COLO668 (cell line): ENCODE measurements at regions not wholly inside any gene's neighbourhood (a gene's known extent, or its start where the extent isn't known, plus 50 kb on each side); places are given as distances from the start of the nearest gene placed in this dataset.

ENCODE experiments used
- DNase-seq: peaks from one replicate; lab custom pipeline; 2025; ENCODE audit not compliant: unreplicated experiment; lab: John Stamatoyannopoulos, UW

DNA sequence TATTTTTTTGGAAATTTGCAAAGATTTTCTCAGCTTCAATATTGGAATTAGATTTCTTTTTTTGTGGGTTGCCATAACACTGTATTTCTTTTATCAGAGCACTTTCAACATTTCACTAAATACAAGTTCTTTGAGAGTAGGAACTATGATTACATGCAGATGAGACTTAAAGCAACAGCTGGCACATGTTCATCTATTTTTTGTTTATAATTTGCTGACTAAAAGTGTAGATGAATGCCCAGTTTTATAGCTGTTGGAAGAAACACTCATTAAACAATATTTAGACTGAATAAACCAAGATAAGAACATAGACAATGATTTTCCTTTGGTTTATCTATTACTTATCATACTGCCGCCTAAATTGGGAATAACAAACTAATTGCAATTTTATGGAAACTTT lies 803.0 kb upstream of the KLHL1 start:
- no peak for DNase-seq

DNA sequence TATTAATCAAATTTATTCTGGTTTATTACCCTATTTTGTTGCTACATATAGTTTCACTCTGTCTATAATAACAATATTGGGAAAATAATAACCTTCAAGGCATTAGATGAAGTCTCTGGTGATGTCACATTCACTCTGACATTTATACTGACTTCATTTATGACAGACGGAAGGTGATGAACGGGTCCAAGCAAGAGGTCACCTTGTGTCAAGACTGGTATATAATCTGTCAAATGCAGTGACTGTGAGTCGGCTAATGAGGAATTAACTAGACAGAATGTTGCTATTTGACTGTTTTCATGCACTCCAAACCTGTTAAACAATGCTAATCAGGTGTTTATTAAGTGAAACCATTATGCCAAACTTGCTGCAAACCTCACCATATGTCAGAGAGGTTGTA lies 800.5 kb upstream of the KLHL1 start:
- DNase-seq: no peak

DNA sequence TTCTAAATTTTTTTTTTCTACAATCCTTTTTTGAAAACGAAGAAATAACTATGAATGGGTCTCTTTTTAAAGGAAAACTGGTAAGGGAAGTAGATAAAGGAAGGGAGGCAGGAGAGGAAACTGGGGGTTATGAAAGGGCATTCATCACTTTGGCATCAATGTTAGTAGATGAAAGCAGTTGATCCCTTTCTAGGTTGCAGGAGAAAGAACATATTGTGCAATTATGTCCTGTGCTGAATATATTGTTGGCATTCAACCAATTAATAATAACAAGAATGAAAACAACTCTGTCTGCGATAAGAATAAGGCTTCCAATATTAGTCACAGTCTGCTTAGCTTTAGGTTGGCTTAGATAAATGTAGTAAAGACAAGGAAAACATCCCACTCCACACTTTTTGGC lies 796.8 kb upstream of the KLHL1 start:
- no peak for DNase-seq

DNA sequence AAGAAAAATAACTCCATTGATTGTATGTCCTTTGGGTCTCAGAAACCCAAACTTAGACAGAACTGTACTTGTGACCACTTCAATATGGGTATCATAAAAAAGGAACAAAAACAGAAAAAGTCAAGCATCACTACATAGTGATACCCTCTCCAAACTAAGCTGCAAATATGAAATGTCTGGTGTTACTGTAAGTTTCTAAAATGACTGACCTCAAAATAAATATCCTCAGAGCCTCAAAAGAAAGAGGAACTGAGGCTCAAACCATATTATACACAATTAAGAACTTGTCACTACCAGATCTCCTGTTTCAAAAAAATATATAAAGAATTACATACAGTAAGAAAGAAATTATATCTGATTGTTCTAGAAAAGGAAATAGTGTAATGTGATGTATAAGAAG lies 787.9 kb upstream of the KLHL1 start:
- no peak for DNase-seq

DNA sequence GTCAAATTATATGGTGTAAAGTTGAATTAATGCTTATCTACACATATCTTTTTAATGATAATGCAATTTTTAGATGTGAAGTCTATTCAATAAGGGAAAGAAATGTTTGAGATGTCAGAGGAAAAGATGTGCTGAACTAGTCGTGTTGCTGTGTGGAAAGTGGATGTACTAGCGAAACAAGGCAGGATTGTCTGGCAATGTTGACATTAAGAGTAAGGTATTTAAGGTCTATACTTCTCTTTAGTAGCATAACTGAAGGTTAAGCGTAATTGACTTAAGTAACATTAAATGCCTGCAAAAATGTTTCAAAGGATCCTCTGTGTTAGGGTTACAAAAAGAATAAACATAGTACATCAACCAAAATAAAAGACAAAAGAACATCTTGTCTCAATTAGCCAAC lies 787.3 kb upstream of the KLHL1 start:
- DNase-seq: no peak

DNA sequence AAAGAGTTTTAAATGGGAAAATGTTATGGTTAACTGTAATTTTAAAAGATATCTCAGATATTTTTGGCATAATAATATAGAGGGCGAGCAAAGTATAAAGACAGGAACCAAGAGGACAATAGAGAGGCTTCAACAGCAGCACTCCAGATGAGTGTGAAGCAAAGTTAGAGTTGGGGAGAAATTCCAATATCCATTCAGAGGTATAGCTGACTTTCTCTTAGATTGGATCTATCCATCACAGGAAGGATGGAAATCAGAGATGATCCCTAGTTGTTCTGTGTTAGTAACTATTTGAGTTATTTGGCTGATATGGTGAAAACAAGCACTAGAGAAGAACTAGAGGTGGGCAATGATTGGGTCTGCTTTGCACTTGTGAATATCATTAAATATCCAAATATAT lies 786.0 kb upstream of the KLHL1 start:
- no peak for DNase-seq

DNA sequence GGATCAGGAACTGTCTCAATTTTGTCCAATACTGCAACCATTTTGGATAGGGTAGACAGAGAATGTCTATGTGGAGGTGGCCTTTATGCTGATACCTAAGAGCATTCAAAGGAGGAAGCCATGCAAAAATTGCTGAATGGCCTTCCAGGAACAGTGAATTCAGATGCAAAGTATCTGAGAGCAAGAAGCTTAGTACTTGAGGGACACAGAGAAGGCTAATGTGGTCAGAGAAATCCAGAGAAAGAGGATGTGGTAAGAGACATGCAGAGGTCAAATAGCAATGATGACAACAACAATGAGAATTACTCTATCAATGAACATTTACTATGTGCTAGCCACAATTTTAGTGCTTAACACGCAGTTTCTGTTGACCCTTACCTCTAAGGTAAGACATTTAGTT lies 785.6 kb upstream of the KLHL1 start:
- DNase-seq: no peak

DNA sequence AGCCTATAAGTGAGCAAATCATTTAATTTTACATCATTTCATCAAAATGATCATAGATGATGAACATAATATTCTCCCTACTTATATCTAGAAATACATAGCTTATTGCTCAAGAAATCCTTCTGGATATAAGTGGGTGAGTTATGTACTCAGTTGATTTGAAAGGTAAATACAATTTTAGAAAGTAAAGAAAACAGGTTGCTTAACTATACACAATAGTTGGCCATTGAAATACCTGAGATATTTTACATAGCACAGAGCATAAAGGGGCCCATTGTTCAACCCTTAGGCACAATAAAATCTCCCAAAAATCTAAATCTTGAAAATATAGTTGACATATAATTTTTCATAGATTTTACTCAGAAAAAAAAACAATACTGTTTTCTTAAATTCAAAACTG lies 782.0 kb upstream of the KLHL1 start:
- no peak for DNase-seq

DNA sequence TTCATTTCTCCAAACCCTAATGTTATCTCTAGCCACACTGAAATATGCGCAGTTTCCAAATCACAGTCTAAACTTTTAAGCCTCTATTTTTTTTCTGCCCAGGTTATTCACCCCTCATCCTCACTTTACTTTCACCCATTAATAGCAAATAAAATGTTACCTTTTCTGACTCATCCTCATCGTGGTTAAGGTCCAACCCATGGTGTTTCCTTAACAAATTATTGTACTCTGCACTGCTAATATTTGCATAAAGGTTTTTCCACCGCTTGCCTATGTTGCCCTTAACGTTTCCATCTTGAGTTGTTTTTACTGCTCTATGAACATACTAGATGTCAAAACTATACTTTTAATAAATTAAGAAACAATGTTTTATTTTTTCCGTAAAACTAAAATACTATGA lies 780.9 kb upstream of the KLHL1 start:
- DNase-seq: no peak

DNA sequence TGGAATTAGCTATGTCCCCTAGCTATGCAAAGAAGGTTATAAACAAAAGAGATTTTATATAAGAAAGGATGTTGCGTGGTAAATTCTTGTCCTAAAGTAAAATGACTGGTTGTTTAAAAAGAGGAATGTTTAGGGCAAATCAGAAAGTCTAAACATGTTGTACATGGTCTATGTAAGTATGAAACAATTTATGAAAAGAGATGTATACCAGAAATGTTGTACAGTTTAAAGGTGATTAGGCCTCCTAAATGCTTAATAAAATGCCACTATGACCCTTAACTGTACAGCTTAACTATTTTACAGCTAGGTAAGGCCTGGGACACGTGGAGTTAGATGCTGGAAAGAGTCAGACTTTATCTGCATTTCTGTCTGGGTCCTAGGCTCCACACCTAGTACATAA lies 775.9 kb upstream of the KLHL1 start:
- DNase-seq: no peak

DNA sequence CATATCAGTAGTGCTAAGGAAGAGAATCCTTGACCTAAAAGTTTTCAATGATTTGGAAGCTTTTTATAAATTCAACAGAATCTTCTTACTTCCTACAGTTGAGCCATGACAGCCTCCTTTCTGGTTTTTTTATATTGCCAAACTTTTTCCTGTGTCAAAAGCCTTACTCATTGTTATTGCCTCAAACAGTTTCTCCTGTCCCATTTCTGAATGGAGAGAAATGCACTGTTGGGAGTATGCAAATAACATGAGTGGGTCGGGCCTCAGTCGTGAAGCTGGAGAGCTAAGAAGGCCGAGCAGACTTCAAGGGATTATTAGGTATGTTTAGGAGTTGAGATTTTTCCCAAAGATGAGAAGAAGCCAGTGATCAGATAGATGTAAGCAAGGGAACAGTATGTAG lies 766.4 kb upstream of the KLHL1 start:
- DNase-seq: no peak

DNA sequence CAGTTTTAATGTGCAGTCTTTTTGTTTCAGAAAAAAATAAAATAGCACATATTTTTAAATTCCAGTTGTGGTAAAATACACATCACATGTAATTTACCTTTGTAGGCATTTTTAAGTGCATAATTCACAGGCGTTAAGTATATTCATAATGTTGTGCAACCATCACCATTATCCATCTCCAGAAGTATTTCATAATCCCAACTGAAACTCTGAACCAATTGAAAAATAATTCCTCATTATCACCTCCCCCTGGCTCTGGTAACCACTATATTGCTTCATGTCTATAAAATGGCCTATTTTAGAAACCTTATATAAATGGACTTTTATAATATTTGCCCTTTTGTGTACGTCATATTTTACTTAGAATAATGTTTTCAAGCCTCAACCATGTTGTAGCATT lies 756.5 kb upstream of the KLHL1 start:
- DNase-seq: no peak

DNA sequence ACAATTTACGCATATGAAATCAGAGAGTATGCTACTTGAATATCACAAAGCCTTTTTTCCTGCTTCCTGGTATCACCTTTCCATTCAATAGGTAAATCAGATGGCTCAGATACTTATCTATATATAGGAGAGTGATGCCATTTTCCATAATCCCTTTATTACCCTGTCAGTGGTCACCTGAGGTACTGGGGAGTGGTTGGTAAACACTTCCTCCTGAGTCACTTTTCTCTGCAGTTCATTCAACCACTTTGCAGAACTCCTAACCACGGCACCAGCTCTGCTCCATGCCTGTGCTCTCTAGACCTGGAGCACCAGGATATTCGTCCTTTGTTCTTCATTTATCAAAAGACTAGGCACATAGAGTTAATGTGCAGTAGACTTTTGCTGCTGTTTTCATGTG lies 748.5 kb upstream of the KLHL1 start:
- peak; percentile 73 for DNase-seq

DNA sequence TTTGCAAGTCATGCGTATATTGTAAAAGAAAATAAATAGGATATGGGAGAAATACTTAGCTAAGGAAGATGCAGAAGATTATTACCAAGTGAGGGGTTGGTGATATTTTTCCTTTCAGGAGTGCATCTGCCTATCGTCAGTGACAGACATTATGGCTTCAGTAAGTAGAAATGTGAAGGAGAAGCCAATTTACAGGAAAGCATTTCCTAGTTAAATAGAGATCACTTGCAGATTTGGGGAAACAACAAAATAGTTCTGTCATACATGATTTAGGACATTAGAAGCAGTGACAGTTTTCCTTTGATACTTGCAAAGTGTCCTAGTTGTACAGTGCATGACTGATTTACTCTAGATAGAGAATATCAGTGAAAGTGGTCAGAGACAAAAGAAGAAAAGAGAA lies 747.8 kb upstream of the KLHL1 start:
- no peak for DNase-seq

DNA sequence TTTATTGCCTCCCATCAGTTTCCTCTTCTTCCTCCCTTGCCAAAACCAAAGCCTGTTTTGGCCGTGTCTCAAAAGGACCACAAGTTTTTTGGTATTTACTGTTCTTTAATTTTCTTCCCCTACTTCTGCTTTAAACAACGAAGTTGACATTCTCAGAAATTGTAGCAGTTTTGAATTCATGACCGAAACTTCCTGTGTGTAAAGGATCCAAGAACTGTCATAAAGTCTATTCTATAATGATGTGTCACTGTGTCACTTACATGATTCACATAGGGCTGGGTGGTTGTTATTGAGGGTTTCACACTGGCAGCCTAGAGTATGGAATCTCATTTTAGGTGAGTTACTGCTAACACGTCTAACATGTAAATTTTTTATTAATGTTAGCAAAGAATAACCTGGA lies 741.0 kb upstream of the KLHL1 start:
- no peak for DNase-seq

DNA sequence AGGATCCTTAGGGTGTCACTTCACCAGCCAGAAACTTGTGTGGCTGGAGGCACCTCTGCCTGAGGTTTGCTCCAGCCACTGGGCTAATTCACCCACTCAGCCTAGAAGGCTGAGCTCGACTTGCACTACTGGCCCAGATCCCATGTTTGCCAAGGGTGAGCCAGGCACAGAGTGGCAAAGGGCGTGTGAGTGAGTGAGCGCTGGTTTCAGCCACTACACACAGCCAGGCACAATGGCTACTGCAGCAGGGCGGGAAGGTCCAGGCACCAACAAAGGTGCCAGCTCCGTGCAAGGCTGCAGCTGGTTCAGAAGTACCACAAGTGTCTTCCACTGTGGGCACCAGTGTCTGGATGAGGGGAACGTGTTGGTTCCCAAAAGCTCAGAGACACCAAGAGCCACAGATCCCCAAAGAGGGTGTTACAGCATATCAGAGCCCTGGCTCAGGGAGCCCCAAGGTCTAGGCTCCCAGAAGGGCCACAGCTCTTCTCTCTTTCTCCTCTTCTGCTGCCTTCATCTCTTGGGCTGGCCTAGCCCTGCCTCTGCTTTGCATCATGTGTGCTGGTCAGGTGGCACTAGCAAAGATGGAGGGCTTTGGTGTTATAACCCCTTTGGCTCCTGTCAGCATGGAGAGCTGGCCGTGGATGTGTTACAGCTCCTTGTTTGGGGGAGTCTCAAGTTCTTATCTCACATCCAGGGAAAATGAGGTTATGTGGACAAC lies 736.3 kb upstream of the KLHL1 start:
- no peak for DNase-seq

DNA sequence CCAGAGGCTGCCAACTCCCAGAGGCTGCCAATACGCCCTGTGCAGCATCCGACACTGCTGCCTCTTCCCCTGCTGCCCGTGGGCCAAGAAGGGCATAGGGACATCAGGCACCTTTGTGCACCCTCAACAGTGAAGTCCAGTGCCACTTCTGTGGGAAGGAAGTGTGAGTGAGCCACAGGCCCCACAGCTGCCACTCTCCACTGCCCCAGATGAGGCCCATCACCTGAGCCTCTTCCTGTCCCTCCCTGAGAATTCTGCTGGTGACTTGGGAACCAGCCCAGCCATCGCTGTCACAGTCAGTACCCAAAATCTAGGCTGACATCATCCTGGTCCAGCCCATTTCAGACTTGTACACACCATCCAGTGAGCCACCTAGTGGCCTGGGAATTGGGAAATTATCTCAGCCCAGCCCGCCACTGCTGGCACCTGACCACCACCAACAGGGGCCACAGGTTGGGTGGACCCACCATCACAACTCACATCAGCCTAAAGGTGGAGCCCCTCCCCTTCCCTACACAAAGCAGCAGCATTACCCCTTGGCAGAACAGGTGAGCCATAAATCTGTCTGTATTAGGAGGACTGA lies 733.9 kb upstream of the KLHL1 start:
- DNase-seq: no peak

DNA sequence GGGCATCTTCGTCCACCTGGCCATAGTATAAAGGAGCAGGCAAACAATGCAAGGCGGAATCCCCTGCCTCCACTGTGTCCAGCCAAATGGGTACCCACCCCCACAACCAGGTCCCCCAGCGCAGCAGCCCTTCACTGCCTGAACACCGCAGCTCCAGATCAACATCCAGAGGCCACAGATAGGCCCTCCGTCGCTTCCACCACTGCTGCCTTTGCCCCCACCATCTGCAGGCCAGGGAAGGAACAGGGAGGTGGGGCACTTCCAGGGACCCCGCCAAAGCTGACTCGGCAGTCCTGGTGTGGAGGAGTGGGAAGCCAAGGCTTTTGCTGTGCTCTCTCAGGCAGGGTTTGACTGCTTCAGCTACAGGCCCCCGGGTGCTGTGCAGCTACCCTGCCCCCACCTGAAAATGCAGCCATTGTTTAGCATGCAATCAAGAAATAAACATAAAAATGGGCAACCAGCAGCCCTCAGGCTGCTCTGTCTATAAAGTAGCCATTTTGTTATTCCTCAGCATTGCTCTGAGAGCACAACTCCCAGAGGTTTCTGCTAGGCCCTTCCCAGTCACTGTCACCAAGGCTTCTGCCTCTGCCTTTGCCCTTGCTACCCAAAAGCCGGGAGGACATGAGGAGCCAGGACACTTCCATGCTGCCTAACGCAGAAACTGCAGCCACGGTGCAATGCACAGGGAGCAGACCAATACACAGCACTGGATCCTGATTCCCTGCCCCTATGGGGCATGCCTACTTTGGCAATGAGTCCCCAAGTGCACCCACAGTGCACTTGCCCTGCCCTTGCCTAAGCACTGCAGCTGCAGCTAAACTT lies 733.2 kb upstream of the KLHL1 start:
- DNase-seq: no peak

DNA sequence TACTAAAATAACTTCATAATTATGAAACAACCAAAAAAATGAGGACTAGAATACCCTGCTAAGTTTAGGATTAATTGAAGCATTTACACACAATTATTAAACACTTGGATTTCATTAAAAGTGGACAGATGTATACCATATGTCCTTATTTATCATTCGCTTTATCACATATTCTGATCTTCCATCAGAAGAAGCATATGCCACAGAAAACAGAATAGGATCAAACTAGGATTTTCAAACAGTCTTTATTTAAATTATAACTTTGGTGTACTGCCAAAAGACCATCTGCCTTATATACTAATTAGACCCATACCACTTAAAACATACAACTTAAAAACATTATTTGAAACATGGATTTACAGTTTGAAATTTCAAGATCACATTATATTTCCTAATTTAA lies 727.1 kb upstream of the KLHL1 start:
- DNase-seq: no peak

DNA sequence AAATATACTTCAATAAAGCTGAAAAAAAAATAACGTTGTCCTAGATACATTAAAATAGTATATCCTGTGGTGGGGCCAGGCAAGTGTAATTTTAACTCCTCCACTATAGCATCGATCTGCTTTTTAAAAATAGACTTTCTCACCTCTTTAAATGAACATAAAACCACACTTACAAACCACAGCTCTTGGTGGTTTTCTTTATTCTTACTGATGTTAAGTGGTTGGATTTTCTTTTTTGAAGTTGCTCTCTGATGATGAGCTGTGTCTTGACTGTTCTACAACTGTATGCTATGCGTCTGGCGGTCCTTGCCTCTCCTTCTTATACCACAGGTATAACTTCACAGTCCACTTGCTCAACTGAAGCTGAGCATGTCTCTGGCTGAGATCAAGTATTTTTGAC lies 721.5 kb upstream of the KLHL1 start:
- no peak for DNase-seq

DNA sequence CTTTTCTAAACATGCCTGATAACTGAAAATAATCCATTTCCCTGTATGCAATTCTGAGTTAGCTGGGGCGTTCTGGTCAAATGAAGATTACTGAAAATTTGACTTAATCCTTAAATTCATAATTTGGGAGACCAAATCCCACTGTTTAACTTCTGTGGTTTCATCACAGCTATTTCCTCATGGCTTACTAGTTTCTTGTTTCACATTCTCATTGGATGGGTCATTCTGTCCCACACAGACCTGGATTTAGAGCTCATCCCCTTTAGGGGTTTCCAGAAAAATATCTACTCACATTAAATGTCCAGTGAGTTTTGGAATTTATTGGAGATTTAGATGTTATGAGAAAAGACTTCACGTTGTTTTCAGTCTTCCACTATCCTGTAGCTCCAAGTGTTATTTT lies 709.3 kb upstream of the KLHL1 start:
- DNase-seq: no peak

DNA sequence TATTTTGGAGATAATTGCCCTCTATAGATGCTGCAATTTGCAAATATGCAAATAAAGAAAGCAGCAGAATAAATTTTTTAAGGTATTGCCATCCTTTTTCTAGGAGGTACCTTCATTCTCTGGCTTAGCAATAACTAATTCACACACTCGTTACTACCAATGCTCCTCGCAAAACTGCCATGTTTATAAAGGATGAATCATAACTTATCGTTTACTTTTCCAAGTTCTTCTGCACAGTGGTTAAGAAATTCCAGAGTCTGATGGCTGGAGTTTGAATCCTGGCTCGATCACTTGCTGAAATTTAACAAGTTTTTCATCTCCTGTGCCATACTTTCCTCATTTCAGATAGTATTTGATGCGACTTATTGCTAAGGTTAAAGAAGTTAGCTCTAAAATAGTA lies 708.6 kb upstream of the KLHL1 start:
- DNase-seq: no peak
